Body of pancreas (tissue), 4 donors: ENCODE measurements at regions not wholly inside any gene's neighbourhood (a gene's known extent, or its start where the extent isn't known, plus 50 kb on each side); places are given as distances from the start of the nearest gene placed in this dataset.

Experiments
- ATAC-seq: fragments of 150-250 bp; one replicate; pipeline ENCODE4 v1.9.1; 2016
- DNase-seq, 4 donors: peaks; one replicate each; pipeline ENCODE4 v3.0.0-alpha.2; 2019
- H3K27ac ChIP-seq, 4 donors: fragments of 200-600 bp; sonication (generic); 1 replicate in 3 of 4; 2 replicates in 1 of 4; pipeline versions ENCODE4 v1.5.1 to v1.6.1; 2016 to 2019; ENCODE audit warnings: mild to moderate bottlenecking in 1 of 4, mixed read lengths in 1 of 4, moderate library complexity in 1 of 4
- H3K27me3 ChIP-seq, 2 donors: fragments of 200-600 bp; sonication (generic); one replicate each; pipeline ENCODE4 v1.6.0; 2016; ENCODE audit warnings: mild to moderate bottlenecking in 1 of 2
- H3K36me3 ChIP-seq, 2 donors: fragments of 200-600 bp; sonication (generic); replicated peaks in 1 of 2; 2 replicates each; pipeline ENCODE4 v1.5.1; 2016; ENCODE audit warnings: low read depth in 2 of 2; ENCODE audit not compliant: insufficient read depth in 1 of 2
- H3K4me1 ChIP-seq: fragments of 200-600 bp; sonication (generic); one replicate; pipeline ENCODE4 v1.6.0; 2016
- H3K4me3 ChIP-seq, 2 donors: fragments of 200-600 bp; sonication (generic); 1 replicate in 1 of 2; 2 replicates in 1 of 2; pipeline ENCODE4 v1.5.1; 2016 to 2019
- H3K9me3 ChIP-seq, 3 donors: fragments of 200-600 bp; sonication (generic); 1 replicate in 2 of 3; 2 replicates in 1 of 3; pipeline ENCODE4 v1.5.1; 2016
- CTCF ChIP-seq, 7 experiments: fragments of 450-650 bp in 4 of 7; fragments of 200-600 bp in 3 of 7; sonication (generic) in 3 of 7; IDR thresholded peaks; one replicate each; pipeline ENCODE4 v1.5.1; 2016 to 2019; ENCODE audit warnings: antibody characterized with exemption in 7 of 7
- POLR2A ChIP-seq, 3 donors: fragments of 450-650 bp; IDR thresholded peaks; one replicate each; pipeline ENCODE4 v1.6.1; 2016; ENCODE audit warnings: antibody characterized with exemption in 3 of 3, mild to moderate bottlenecking in 2 of 3
- WGBS, 2 donors: methylation state at CpG; one replicate each; pipeline ENCODE4 v1.1.5; 2017; 5-methylcytosine and 5-hydroxymethylcytosine counted together
- intact Hi-C: fragments of 100-400 bp; cut with DNase I; formaldehyde crosslinking; loops from one replicate; pipeline ENCODE4 v1.15.1; 2023

GRCh38 chr22:47954107-47954506, 1191.7 kb downstream of the TBC1D22A start:
- no peak for TF ChIP-seq CTCF (IDR thresholded peaks at IDR 0.05)
- TF ChIP-seq POLR2A (IDR thresholded peaks at IDR 0.05): no peak
- no peaks in the 10 kb centered on the region for H3K36me3 ChIP-seq
- no peaks in the 10 kb centered on the region for H3K27me3 ChIP-seq
- no peak overlapping the region for H3K27ac ChIP-seq
- no peak overlapping the region for H3K4me3 ChIP-seq
- no peaks in the 10 kb centered on the region for H3K4me1 ChIP-seq
- peaks cover 0 to 9% (median 0%) of the 10 kb centered on the region in 3 donors for H3K9me3 ChIP-seq
- ATAC-seq (no peak), DNase-seq (no peak)
- 57 to 58% methylated on average over 7 of the region's 7 CpGs for WGBS, 2 donors
- intact Hi-C loops: no loop called here

- WGBS, 2 donors: 62 to 87% methylated on average over 3 to 6 of the region's 6 CpGs
- intact Hi-C loops: no loop called here
- ATAC-seq (no peak), DNase-seq (no peak)
- TF ChIP-seq POLR2A (IDR thresholded peaks at IDR 0.05) (no peak), CTCF (IDR thresholded peaks at IDR 0.05) (no peak)
- Histone ChIP-seq H3K27ac (no peak overlapping the region), H3K36me3 (no peaks in the 10 kb centered on the region), H3K4me3 (no peak overlapping the region), H3K9me3 (no peaks in the 10 kb centered on the region), H3K27me3 (no peaks in the 10 kb centered on the region), H3K4me1 (no peaks in the 10 kb centered on the region)
Observed at GRCh38 chr22:47944941-47945340, 1182.5 kb downstream of the TBC1D22A start.

- Histone ChIP-seq H3K9me3 (no peaks in the 10 kb centered on the region), H3K36me3 (no peaks in the 10 kb centered on the region), H3K4me1 (no peaks in the 10 kb centered on the region), H3K27me3 (no peaks in the 10 kb centered on the region), H3K4me3 (no peak overlapping the region), H3K27ac (no peak overlapping the region)
- TF ChIP-seq POLR2A (IDR thresholded peaks at IDR 0.05) (no peak), CTCF (IDR thresholded peaks at IDR 0.05) (no peak)
- intact Hi-C loops: no loop called here
- 58 to 66% methylated on average over 12 to 13 of the region's 13 CpGs for WGBS, 2 donors
- ATAC-seq (no peak), DNase-seq (no peak)
Observed at GRCh38 chr22:47943729-47944700, 1181.6 kb downstream of the TBC1D22A start.

- WGBS, 2 donors: 68 to 74% methylated on average over 6 of the region's 6 CpGs
- TF ChIP-seq CTCF (IDR thresholded peaks at IDR 0.05): no peak
- TF ChIP-seq POLR2A (IDR thresholded peaks at IDR 0.05): no peak
- no peaks in the 10 kb centered on the region for H3K4me1 ChIP-seq
- H3K9me3 ChIP-seq: peaks cover 0 to 4% (median 0%) of the 10 kb centered on the region in 3 donors
- H3K27me3 ChIP-seq: no peaks in the 10 kb centered on the region
- ATAC-seq (no peak), DNase-seq (no peak)
- intact Hi-C loops: no loop called here
- H3K4me3 ChIP-seq: no peak overlapping the region
- no peaks in the 10 kb centered on the region for H3K36me3 ChIP-seq
- no peak overlapping the region for H3K27ac ChIP-seq
Observed at GRCh38 chr22:47940211-47940610, 1177.8 kb downstream of the TBC1D22A start.
